SK-N-SH (cell line): ENCODE measurements at regions not wholly inside any gene's neighbourhood (a gene's known extent, or its start where the extent isn't known, plus 50 kb on each side); places are given as distances from the start of the nearest gene placed in this dataset.

Experiments
- CTCF ChIP-seq: fragments of 200-600 bp; sonication (generic); IDR thresholded peaks from 2 replicates; pipeline ENCODE4 v1.6.1; 2017; ENCODE audit warnings: antibody characterized with exemption, mild to moderate bottlenecking, moderate library complexity
- POLR2AphosphoS5 ChIP-seq: IDR thresholded peaks from 2 replicates; pipeline ENCODE4 v1.6.1; 2012; ENCODE audit warnings: low read depth, low read length
- USF2 ChIP-seq: fragments of 150-350 bp; IDR thresholded peaks from 2 replicates; pipeline ENCODE4 v1.6.1; 2017; ENCODE audit warnings: antibody characterized with exemption, low read length, low read depth, borderline replicate concordance
- YY1 ChIP-seq: IDR thresholded peaks from 2 replicates; pipeline ENCODE4 v1.4.0; 2012; ENCODE audit warnings: low read depth, mild to moderate bottlenecking

DNA sequence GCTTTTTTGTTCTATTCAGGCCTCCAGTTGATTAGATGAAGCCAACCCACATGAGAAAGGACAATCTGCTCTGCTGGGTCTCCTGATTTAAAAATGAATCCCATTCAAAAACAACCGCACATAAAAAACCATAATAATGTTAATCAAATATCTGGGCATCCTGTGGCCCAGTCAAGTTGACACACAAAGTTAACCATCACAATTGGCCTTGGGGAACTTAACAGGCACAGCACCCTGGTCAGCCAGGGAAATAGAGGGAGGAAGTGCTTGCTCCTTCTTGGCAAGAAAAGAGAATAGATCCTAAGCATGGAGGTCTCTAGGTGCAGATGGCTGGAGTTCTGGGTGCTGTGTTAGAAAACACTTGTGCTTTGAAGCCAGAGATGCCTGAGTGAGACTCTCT lies 109.6 kb upstream of the OLIG2 start:
- no peak for TF ChIP-seq POLR2AphosphoS5
- no peak for TF ChIP-seq CTCF
- TF ChIP-seq YY1: no peak
- TF ChIP-seq USF2: no peak
